GM12801 (cell line): ENCODE measurements at regions not wholly inside any gene's neighbourhood (a gene's known extent, or its start where the extent isn't known, plus 50 kb on each side); places are given as distances from the start of the nearest gene placed in this dataset.

Source experiments
- CTCF ChIP-seq: IDR thresholded peaks from one replicate; pipeline ENCODE4 v1.5.1; 2011; ENCODE audit warnings: control low read depth; ENCODE audit not compliant: insufficient read length; ENCODE audit errors: extremely low read depth

GRCh38 chr11:131309776-131310175 is 60.6 kb upstream of the NTM start:
- no peak for TF ChIP-seq CTCF

DNA sequence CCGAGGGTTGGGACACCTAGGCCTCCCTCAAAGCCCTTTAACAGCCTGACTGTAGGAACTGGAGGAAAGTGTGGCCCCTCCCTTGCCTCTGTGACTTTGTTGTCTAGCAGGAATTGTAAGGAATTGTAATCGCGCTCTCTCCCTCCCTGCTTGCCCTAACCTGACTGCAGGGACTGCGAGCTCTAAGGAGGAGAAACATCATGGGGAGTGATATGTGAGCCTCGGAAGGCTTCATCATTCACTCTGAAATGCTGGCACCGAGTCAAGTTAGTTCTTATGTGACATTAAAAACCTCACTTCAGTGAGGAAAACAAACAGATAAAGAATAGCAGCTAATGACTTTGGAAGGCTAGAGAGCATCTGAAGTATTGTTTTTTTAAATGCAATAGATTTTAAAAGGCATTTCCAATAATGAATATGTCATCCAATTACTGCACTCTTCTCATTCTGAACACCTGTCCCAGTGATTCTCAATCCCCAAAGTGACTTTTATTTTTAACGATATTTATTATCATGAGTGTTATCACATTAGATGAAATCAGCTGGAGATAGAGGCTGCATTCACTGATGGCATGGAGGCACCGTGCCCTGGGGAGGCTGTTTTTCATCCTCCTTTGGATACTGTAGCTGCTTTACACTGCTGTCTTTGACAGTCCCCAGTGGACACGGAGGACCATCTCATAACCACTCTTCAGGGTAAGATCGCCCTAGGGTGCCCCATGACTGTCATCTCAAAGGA is 58.5 kb upstream of the NTM start:
- no peak for TF ChIP-seq CTCF
